NCI-H2107 treated with DMSO at 0.1 percent for 48 hours (cell line): ENCODE measurements at regions not wholly inside any gene's neighbourhood (a gene's known extent, or its start where the extent isn't known, plus 50 kb on each side); places are given as distances from the start of the nearest gene placed in this dataset.

ENCODE experiments used
- DNase-seq: peaks from one replicate; lab custom pipeline; 2025; ENCODE audit not compliant: unreplicated experiment; lab: John Stamatoyannopoulos, UW

DNA sequence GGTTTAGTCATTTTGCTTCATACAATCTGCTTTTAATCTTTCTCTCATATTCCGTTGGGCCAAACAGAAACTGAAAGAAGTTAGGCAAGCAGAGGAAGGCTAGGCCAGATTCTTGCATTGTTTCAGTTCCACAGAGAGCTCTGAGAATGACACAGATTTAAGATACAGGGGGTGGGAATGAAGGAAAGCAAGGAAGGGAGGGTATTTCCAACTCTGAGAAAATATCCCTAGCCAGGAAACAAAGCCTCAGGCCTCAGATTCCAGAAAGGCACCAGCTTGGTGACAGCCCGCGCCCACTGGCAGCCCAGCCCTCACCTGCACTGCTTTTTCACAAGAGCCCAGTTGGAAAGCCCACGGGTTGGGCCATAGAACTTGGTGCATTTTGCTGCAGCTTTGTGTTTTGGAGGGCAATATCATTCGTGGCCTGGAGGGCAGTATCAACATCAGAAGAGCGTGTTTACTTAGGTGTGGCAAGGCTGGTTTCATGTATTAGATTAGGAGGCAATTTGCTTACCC lies 63.5 kb downstream of the ENC1 start:
- no peak for DNase-seq

DNA sequence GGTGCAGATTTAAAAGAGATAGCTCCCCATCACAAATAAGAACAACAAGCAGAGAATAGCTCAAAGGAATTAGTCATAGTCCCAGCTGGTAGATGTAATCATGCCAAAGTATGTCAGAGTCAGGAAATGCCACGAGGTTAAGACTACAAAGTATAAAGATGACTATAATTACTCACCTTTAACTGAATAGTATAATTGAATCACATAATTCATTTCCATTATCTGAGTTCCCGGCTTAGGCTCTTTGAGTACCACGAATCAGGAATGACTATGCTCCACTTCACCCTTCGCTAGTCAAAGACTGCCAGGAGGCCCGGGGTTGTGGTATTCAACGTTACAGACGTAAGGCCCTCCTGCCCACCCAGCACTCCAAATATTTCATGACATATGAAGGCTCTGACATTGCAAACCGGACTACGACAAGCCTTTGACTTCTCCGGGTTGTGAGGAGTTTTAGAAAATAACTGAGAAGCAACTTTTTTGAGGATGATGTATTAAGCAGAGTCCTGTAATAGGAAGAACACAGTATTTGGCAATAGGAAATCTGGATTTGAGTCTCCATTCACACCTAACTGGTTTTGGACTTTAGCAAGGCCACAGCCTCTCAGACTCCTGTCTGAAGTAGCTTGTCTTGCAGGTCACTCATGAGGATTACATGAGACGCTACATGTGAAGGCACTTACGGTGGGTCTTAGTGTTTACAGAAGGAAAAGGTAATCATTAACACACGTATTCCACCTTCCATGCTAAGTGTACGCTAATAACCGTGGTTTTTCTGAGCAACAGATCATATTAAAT lies 64.6 kb downstream of the ENC1 start:
- DNase-seq, result no peak

DNA sequence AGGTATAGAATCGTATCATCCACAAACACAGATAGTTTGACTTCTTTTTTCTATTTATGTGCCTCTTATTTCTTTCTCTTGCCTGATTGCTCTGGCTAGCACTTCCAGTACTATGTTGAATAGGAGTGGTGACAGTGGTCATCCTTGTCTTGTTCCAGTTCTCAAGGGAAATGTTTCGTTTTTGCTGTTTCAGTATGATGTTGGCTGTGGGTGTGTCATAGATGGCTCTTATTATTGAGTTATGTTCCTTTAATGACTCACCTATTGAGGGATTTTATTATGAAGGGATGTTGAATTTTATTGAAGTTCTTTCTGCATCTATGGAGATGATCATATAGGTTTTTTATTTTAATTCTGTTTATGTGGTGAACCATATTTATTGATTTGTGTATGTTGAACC lies 70.3 kb downstream of the ENC1 start:
- DNase-seq, result no peak

DNA sequence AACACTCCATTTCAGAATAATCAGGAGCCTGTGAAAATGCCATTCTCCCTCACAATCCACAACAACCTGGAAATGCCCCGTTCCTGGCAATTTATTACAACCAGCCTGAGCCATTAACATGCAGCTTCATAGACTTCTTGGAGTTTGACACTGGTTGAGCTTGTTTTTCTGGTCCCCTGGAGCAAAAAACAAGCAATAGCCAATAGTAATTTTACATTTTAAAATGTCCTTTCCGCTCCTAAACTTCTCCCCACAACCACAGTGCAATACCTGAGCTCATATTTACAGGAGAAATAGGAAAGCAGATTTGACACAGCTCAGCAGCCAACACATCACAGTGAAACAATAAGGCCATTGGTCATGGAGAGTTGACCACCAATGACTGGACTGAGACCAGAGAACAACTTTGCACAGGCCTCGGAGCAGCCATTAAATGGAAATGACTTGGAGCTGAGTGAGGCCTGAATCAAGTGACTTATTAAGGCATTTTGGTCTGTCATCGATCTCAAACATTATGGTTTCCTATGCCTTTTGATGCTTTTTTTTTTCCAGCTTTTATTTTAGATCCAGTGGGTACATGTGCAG lies 73.0 kb downstream of the ENC1 start:
- DNase-seq, result no peak

DNA sequence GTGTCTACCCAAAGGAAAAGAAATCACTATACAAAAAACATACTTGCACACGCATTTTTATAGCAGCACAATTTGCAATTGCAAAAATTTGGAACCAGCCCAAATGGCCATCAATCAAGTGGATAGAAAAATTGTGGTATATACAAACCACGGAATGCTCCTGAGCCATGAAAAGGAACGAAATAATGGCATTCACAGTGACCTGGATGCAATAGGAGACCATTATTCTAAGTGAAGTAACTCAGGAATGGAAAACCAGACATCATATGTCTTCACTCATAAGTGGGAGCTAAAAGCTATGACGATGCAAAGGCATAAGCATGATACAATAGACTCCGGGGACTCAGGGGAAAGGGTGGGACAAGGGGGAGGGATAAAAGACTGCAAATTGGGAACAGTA lies 78.4 kb downstream of the ENC1 start:
- DNase-seq, result no peak

DNA sequence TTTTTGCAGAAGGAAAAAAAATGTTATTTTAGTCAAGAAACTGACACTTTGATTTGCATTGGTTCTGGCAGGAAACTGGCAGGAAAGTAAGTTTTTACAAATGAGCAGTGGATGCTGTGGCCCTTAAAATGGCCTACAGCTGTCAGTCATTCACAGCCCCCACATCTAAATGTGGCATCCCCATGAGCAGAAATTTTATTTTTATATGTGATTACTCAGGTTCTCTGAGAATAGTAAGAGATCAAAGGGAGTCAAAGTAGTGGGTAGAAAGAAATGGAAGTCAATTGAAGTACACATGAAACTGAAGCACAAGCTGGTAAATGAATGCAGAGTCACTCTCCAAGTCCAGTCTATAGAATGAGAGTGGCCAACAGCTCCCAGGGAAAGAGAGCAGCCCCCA lies 80.3 kb downstream of the ENC1 start:
- no peak for DNase-seq

DNA sequence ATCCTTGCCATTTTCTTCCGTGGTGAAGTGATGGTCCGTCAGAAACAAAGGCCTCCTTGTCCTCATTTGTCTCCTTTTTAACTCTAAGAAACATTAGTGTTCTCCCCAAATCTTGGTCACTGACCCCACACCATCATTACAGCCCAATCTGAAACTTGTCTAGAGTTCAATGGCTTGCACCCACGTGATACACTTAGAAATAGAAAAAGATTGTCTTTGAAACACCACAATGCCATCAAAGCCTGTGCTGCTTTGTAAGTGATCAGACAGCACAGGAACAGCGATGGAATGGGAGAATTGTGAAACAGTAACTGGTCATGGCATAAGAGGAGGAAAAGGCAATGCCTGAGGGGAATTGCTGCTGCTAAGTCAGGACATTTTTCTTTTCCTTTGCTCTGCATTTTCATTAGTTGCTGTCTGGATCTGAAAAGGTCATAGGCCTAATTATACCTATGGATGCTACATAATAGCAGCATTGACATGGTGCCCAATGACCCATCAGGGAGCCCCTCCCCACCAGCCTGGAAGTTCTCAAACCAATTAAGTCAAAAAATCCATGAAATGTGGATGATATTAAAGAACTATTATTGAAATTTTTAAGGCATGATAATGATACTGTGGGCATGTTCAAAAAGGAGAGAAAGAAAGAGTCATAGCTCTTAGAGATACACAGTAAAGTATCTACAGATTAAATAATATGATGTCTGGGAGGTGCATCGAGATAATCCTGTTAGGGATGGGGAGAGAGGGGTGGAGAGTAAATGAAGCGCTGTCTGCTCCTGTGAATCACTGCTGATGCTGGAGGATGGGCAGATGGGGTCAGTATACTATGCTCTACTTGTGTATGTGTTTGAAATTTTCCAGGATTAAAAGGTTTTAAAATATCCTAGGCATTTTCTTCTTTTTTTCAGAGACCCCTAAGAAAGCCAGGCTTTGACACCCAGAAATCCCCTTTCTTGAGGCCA lies 83.6 kb downstream of the ENC1 start:
- DNase-seq, result no peak

DNA sequence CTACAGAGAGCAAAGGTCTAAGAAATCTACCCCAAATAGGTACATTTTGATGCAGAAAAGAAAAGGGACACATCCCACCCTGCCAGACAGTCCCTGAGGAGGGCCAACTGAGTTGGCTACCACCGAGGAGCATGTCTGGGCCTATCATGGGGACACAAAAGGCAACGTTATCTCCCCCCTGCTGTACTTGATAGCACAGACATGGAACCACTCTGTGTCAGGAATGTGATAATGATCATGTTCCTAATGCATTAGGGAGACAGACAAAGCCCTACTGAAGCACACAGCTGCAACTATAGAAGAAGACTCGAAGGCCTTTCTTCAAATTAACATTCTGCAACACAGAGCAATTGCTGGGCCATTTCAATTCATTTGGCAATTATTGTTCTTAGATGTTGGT lies 84.5 kb downstream of the ENC1 start:
- no peak for DNase-seq

DNA sequence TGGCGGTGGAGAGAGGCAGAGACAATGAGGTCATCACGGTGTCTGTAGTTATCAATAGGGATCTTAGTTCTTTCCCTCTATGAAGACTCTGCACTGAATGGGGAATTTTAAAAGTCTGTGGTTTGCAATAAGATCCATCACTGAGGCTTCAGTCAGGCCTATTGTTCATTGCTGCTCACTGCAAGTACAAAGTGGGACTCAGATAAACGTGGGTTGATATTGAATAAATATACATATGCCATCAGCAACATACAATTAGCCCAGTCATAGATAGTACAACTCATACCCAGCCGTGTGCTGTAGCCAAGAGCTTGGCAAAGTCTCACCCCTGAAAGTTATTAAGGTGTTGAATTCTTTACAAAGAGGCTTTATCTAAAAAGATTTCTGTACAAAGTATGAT lies 88.4 kb downstream of the ENC1 start:
- DNase-seq, result no peak

DNA sequence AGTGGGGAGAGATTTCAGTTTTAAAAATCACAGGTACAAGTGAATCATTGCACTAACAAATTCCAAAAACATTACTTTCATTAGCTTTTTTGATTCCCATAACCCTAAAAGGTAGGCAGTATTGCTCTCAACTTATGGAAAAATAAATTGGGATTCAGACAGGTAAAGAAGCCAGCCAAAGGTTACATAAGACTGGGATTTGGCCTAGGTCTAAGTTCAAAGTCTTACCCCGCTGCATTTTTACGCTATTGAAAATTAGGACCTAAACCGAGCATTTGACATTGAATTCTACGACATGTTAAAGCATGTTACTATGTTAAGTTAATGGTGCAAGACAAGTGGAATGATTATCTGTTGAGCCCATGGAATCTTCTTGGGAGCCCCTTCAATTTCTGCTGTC lies 89.6 kb downstream of the ENC1 start:
- DNase-seq, result no peak

DNA sequence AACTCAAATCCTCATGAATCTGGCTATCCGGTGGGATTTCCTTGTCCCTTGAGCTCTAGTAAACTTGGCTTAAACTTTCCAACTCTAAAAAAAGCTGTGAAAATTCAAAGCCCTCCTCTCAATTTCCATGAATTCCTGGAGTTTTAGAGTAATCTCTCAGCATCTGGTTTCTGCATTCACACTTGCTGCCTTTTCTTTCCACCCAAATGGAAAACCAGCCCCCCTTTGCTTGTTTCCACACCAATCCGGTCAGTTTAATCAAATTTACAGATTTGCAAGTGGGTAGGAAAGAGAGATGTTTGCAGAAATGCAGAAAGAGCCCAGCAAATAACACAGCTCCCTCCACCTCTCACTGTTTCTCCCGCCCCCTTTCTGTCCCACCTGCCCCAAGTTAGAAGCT lies 91.1 kb downstream of the ENC1 start:
- no peak for DNase-seq

DNA sequence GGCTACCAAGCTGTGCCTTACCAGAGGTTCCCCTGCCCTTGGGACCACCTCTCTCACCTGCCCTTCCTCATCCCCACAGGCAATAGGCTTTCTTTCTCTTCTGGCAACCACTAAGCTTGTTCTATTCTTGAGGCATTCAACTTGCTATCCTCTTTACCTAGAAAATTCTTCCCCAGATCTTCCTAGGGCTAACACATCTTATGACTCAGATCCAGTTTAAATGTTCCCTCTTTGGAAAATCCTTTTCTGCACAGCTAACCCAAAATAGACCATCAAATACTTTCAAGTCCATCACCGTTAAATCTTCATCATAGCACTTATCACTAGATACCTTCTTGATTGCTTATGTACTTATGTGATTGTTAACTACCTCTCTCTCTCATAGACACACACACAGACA lies 93.7 kb downstream of the ENC1 start:
- DNase-seq, result no peak

DNA sequence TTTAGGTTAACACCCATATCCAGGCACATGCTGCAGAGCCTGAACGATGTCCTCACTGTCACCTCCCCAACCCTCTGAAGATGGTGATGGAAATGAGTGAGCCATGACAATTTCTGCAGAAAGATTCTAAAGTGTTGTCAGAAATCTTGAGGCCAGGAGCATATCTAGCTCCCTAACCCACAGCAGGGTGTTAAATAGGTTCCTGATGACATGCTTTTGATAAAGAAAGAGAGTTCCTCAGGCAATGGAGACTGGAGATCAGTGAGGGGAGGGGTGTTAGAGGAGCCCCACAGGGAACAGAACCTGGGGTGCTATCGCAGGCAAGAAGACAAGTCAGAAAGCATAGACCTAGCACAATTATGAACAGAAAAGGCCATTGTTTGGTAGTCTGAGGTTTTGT lies 95.7 kb downstream of the ENC1 start:
- no peak for DNase-seq

DNA sequence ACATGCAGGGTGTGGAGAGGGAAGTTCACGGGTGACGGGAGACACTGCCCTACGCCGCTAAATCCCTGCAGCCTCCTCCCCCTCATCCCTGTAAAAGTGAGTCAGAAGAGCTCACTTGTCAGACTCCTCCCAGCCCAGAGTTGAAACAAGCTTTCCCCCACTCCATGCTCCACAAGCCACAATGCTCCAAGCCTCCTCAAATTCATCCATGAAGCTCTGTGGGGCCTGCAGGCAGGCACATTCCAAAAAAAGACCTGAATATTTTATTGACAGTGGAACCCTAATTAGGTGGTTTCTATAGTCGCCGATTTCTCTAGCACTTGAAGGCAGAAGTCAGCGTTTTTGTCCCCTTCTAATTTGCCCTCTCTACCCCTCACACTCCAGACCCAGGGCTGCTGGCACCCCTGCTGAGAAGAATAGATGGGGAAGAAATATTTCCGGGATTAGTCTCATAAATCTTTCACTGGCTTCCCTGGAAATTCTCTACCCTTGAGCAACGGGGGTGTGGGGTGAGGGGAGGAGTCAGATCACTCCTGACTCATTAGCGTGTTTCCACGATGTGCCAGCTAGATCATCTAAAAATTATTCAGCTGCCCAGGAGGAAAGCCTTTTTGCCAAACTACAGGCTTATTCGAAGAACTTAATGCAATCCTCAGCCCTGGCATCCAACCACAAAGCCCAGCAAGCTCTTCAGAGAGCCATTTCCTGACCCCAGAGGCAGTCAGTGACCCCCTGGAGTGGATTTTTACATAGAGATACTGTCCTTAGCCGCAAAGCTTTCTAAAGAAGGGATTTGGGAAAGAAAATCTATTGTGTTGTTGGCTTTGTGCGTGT lies 97.1 kb downstream of the ENC1 start:
- DNase-seq, result peak; percentile 5

DNA sequence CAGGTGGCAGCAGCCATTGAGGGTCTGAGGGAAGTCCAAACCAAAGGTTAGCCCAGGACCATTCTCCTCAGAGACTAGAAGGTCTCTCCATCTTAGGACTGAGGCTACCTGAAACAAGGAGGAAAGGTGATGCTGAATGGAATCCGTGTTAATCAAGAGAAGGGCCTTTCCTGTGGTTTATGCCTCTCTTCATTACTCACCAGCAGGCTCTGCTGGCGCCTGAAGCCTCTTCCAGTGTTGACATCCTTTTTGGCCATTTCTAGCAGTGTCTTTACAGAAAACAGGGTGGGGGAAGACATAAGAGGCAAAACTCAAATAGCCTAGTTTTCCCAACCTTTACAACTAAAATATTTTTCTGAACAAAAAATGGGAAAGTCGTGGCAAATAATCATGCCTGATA lies 98.0 kb downstream of the ENC1 start:
- no peak for DNase-seq

DNA sequence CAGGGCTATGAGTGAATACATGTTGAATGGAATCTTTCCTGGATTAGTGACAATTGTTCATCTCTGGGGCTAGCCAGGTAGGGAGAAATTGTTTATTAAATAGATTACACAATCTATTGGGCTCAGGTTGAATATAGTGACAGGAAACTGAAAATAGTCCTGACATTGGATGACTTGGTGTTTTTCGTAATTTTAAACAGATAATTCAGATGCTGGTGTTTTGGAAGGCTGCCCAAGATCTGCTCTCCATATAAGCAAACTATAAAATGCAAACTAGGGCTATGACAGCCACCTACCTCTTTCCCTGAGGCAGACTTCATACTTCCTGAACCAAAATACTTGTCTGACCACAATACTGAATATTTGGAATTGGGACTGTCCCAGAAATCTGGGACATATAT lies 99.1 kb downstream of the ENC1 start:
- DNase-seq, result no peak

DNA sequence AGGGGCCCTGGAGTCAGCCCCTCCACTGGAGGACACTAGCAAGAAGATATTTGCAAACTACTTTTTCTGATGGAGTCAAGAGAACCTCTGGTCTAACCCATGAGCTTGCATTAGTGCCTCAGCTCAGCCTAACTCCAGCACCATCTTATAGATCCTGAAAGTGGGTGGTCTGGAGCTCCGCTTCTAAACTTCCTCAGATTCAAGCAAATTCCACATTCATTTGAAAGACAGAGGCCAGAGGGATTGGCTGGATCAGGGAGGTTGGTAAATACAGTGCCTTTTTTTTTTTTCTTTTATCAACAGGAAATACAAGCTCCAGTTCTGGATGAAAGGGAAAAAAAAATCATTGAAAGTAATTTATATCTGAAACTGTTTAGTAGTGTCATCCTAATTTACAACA lies 99.9 kb downstream of the ENC1 start:
- DNase-seq, result no peak

DNA sequence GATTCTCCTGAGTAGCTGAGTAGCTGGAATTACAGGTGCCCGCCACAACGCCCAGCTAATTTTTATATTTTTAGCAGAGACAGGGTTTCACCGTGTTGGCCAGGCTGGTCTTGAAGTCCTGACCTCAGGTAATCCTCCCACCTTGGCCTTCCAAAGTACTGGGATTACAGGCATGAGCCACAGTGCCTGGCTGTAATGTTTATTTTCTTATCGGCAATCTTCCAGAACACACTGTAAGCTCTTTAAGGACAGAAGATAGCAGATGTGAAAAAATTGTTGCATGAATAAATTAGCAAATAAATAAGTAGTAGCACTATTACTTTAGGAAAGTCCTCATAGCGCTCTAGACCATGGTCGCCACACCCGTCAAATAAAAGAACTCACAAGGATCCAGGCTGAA lies 100.5 kb downstream of the ENC1 start:
- no peak for DNase-seq

DNA sequence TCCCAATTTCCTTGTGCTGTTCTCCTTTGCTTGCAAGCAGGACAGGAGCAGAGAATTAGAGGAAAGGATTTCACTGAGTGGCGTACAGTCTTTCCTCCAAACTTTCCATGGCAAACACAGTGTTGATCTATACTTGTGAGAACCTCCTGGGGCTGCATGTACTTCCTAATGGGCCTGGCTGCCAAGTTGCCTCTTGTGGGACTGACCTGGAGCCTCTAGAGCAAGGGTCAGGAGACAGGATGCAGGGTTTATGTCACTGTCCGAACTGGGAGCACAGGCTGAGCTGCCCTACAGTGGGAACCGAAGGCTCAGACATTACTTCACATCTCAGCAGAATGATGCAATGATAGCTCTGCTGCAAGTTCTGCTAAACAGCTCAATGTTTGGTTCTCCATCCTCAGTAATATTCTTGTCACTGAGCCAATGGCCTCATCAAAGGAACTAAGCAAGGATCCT lies 102.3 kb downstream of the ENC1 start:
- DNase-seq, result no peak

DNA sequence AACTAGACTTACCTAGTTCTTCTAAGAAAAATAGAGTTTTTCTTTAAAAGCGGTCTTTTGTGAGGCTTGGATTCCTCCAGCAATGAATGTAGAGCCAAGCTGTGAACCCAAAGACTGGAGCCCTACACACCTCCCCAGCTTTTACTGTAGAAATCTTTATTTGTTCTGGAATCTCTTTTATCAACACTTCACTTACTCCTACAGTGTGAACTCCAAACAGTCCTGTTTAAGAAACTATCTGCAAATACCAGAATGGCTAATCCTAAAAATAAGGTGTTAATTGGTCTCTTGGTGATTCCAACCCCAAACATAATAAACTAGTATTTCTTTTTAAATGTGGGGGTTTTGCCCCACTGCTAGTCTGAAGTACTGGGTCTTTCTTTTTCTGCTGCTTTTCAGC lies 103.9 kb downstream of the ENC1 start:
- DNase-seq, result no peak

DNA sequence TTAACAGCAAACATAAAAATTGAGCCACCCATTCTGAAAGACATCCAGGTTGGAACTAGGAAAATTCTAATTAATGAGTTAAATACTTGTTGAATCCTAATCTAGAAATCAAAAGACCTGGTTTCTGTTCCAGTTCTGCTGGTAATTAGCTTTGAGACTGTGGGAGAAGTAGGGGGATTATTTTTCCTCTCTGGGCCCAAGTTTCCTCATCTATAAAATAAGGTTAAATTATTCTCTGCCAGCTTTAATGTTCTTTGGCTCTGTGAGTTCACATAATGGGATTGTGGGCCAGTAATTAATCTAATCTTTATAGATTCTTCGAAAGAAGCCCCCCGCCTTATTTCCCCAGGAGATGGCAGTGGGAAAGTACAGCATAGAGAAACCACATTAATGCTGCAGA lies 104.6 kb downstream of the ENC1 start:
- DNase-seq, result no peak
